GM13976 (cell line): ENCODE measurements at regions not wholly inside any gene's neighbourhood (a gene's known extent, or its start where the extent isn't known, plus 50 kb on each side); places are given as distances from the start of the nearest gene placed in this dataset.

ENCODE experiments used
- DNase-seq: peaks from one replicate; pipeline ENCODE4 v3.0.0; 2012; ENCODE audit warnings: low spot score
- in situ Hi-C: fragments of 300-500 bp; cut with MboI; formaldehyde crosslinking; loops from one replicate; pipeline ENCODE4 v1.12.0; 2022; ENCODE audit warnings: low sequenced_read_pairs, mixed read lengths, inconsistent platforms; ENCODE audit not compliant: unreplicated experiment
- TF ChIP-seq, protein P1 (sequence below): IDR thresholded peaks from 2 replicates; pipeline ENCODE4 v1.5.1; 2012; ENCODE audit warnings: borderline replicate concordance, mild to moderate bottlenecking; ENCODE audit not compliant: insufficient read depth; ENCODE audit errors: extremely low read depth, missing control alignments, control extremely low read depth

DNA sequence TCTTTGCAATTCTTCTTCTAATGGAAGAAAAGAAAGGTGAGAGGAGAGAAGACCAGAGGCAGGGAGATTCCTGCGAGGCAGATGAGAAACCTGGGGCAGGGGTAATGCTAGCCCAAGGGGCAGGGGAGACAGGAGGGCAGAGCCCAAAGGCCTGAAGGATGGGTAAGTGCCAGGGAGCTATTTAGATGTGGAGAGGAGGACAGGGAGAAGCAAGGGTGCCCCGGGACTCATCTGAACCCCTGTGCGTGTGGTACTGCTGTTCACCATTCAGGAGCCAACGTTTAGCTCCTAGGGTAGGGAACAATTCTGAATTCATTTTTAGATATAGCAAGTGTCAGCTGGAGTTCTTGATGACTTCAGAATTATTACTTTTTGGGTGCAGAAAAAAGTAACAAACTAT lies 122.7 kb upstream of the ALDH1B1 start:
- no peak for DNase-seq
- in situ Hi-C loops, result no loop called here
- TF ChIP-seq, protein P1, sequence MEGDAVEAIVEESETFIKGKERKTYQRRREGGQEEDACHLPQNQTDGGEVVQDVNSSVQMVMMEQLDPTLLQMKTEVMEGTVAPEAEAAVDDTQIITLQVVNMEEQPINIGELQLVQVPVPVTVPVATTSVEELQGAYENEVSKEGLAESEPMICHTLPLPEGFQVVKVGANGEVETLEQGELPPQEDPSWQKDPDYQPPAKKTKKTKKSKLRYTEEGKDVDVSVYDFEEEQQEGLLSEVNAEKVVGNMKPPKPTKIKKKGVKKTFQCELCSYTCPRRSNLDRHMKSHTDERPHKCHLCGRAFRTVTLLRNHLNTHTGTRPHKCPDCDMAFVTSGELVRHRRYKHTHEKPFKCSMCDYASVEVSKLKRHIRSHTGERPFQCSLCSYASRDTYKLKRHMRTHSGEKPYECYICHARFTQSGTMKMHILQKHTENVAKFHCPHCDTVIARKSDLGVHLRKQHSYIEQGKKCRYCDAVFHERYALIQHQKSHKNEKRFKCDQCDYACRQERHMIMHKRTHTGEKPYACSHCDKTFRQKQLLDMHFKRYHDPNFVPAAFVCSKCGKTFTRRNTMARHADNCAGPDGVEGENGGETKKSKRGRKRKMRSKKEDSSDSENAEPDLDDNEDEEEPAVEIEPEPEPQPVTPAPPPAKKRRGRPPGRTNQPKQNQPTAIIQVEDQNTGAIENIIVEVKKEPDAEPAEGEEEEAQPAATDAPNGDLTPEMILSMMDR, result no peak

DNA sequence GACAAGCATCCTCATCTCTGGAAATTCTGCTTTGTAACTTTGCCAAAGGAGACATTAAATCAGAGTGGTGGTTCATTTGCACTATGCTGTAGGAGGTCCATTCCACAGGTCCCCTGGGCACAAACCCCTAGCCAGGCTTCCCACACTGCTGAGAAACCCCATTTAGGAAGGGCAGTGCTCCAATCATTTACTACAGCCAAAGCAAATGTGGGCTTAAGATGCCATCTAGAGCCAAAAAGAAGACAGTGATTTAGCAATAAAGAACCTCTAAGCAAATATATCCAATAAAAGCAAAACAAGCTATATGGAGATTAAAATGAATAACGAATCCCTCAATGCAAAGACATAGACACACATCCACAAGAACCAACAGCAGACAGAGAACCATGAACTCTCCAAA lies 129.0 kb upstream of the ALDH1B1 start:
- TF ChIP-seq, protein P1, result no peak
- in situ Hi-C loops, result no loop called here
- DNase-seq, result no peak

DNA sequence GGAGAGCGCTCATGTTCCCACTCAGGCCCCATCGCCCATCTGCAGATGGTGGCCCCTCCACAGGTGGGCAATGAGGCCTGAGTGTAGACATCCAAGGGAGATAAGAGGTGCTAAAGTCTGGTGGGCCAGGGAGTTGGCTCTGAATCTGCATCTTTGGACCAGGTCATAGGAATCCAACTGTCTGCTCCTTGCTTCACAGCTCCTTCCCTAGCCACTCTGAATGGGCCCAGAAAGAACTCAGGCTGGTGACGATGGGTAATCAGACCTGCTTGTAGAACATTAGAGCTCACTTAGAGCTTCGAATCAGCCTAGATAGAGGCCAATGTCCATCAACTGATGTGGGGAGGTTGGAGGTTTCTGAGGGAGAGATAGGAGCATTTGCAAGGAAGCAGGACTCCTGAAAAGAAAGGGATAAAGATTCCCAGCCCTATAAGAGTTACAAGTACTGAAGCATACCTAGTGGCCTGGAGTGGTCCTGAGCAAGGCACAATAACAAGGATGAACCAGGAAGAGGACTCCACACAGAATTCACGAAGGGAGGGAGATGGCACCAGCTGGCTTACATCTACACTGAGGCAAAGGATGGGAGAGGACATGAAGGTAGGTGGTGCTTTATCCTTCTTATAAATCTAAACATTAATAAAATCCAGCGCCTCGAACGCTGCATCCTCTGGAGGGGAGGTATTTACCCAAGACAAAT lies 132.8 kb upstream of the ALDH1B1 start:
- no peak for DNase-seq
- in situ Hi-C loops, result no loop called here
- TF ChIP-seq, protein P1, result no peak

DNA sequence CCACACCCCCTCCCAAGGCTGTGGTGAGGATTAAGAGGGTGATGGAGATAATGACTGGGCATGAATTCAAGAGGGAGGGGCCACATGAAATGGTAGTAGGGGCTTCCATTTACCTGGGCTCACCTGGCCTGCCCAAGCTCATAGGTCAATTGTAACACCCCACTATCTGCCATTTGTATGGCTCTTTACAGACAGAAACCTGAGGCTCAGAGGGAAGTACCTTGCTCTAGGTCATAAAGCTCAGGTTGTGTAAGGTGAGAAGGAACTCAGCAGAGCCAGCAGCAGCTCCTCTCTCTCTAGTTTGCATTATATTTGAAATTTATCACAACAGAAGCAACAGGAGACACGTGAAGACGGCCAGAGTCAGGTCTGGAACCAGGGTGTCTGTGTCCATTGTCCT lies 133.4 kb upstream of the ALDH1B1 start:
- no peak for DNase-seq
- in situ Hi-C loops, result no loop called here
- TF ChIP-seq, protein P1, result no peak

DNA sequence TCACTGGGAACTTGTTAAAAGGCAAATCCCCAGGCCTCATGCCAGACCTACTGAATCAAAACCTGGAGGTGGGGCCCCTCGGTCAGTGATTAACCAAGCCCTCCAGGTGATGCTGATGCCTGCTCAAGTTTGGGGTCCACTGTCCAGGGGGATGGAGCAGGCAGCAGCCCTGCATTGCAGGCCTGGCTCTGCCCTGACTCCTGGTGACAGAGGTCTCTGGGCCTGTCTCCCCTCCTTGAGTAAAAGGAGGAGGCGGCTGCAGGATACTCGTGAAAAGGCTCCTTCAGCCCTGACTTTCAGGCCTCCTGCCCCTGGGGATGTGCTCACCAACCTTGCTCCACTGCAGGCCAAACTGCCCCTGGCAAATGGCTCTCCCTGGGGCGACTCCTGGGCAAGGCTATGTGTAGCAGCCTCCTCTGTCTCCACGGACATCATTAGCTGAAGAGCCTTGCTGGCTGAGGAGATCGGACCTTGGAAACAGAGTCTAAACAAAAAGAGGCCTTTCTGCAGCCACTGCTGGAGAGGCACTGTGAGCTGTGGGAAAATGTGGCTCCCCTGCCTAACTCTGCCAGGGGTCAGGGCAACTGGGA lies 134.8 kb upstream of the ALDH1B1 start:
- TF ChIP-seq, protein P1, result no peak
- in situ Hi-C loops, result no loop called here
- DNase-seq, result no peak

DNA sequence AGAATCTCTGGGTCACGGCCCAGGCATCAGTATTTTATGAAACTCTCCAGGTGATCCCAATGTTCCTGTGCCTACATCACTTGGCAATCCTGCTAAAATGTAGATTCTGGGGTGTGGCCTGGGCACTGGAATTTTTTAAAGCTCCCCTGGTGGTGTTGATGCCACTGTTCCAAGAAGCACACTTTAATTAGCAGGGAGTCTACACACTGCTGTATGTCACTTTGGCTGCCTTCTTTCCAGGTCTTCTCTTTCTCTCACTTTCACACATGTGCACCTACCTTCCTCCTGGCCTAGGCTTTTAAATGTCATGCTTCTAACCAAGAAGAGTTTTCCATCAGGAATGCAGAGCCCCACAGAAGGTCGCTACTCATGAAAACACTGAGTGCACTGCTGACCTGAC lies 136.0 kb upstream of the ALDH1B1 start:
- TF ChIP-seq, protein P1, result no peak
- DNase-seq, result no peak
- in situ Hi-C loops, result no loop called here
